ENCODE measurements at regions not wholly inside any gene's neighbourhood (a gene's known extent, or its start where the extent isn't known, plus 50 kb on each side); places are given as distances from the start of the nearest gene placed in this dataset.
"Not testable (repeated sequence)": the region's sequence is repeated elsewhere in the genome, so short reads cannot be mapped to it uniquely, and the experiment has no call there.

DNA sequence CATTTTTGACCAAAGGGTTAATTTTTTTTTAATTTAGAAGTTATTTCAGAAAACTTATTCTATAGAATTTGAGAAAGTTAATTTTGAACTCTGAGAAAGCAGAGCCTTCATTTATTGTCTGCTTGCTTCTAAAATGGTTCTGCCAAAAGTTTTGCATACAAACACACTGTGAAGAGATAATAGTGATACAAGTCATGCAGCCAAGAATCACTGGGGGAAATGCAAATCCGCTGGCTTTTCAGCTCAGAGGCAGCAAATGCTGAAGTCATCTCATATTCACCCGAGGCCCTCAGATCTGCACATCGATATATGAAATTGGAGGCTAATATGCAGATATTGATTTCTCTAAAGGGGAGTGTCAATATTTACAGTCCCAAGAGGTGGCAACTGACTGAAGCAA is 186.2 kb downstream of the KIT start:
- DNase-seq (ENCODE audit: low spot score): no peak

- DNase-seq (ENCODE audit: low spot score): no peak
Measured at GRCh38 chr4:54843106-54843505, 185.3 kb downstream of the KIT start.

DNA sequence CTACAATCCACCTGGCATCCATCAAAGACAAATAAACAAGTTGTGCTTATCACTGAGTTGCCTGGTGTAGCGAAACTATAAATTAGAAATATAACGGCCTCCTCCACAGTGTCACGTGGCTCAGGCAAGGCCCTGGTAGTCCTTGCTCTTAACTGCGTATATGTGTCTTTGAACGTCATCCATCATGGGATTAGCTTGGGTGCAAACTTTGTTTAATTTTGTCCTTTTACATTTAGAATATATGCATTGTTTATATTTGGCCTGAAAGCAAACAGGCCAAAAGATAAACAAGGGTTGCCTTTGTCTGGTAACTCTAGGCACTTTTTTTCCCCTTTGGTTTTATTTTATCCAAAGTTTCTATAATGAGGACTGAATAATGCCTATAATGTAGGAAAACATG is 184.9 kb downstream of the KIT start:
- no peak for DNase-seq (ENCODE audit: low spot score)

DNA sequence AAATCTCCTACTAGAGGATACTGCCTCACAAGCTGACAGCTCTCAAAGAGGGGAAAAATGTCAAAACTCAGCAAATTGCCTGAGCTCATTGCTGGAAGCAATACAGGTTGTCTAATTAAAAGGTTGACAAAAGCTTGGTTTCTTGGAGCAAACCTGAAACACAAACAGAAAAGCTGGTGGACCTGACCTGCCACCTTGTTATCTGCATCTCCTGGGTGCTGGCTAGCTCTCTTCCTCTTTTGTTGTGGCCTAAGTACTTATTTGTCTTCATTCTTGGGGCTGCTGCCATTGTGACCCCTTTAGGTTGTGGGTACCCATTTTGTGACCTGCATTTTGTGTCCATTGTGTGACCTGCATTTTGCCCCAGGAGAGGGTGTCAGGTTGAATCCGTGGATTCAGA is 184.5 kb downstream of the KIT start:
- no peak for DNase-seq (ENCODE audit: low spot score)

DNA sequence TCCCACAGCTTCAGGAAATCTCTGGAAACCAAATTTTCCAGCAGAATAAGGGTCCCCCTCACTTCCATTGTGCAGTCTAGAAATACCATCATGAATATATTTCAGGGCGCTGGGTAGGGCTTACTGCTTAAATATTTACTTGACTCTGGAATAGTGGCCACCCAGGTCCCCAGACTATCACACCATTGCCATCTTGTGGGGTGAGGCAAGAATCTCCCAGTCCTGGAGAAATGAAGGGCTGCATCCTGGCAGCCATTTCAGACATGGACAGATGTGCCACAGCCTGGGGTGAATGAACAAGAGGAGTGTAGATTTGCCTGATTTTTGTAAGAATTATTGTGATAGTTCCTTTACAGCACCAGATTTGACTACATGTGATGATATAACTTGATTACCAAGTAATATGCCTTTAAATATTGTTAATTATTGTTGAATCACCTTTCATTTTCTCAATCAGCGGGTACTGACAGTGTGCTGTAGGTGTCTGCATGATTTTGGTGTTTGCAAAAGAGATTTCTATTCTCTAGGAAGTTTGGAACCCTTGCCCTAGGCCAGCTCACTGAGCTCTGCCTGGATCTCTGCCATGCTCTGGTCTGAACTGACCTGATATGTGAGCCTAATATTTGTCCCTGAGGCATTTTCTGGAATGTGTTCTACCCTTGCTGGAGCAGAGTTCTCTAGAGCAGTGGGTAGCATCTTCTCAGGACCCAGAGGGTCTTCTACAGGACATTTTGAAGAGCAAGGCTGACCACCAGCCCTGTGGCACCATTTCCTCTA is 183.4 kb downstream of the KIT start:
- DNase-seq (ENCODE audit: low spot score): no peak

- no peak for DNase-seq (ENCODE audit: low spot score)
Measured at GRCh38 chr4:54840430-54840829, 182.7 kb downstream of the KIT start.

DNA sequence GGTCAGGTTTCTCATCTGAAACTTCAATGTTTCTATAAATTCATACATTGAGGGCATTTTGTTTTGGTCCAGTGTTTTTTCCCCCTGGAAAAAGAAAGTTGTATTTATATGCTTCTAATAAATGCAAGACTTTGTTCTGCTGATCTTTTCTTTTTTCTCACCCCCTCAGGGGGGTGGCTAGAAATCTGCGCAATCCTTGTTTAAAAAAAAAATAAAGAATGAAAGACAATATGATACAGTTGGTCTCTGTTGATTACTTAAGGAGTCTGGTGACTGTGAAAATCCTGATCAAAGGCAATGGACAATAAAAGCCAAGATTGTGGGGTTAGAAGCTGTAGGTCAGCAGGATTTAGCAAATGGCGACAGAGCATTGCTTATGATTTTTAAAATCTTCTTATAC is 180.5 kb downstream of the KIT start:
- no peak for DNase-seq (ENCODE audit: low spot score)

DNA sequence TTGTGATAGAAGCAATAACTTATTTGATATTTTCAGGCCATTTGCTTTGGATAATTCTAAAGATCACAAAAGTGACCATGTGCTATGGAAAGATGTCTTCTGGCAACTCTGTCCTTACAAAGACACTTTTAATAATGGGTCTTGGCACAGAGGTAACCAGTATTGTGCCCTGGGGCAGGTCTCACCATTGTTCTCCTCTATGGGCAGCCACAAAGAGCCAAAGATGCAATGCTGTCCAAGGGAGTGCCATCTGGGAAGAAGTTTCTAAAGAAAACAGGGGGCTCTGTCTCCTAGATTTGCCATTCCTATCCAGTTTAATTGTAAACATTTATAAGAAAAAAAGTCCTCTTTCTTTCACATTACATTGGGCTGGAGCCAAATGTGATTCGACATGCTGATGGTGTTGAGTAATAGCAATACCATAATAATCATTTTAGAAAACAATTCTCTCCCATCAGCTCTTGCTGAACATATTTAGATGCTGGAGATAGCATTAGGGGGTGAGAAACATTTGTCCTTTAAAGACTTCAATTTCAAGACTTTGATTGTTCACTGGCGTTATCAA is 179.9 kb downstream of the KIT start:
- no peak for DNase-seq (ENCODE audit: low spot score)

- DNase-seq (ENCODE audit: low spot score): not testable (repeated sequence)
Measured at GRCh38 chr4:54828361-54828760, 170.6 kb downstream of the KIT start.

GRCh38 chr4:54823616-54824015 is 165.9 kb downstream of the KIT start:
- DNase-seq (ENCODE audit: low spot score): no peak

GRCh38 chr4:54819034-54819433 is 161.3 kb downstream of the KIT start:
- no peak for DNase-seq (ENCODE audit: low spot score)

- no peak for DNase-seq (ENCODE audit: low spot score)
Measured at GRCh38 chr4:54818481-54818880, 160.7 kb downstream of the KIT start.

DNA sequence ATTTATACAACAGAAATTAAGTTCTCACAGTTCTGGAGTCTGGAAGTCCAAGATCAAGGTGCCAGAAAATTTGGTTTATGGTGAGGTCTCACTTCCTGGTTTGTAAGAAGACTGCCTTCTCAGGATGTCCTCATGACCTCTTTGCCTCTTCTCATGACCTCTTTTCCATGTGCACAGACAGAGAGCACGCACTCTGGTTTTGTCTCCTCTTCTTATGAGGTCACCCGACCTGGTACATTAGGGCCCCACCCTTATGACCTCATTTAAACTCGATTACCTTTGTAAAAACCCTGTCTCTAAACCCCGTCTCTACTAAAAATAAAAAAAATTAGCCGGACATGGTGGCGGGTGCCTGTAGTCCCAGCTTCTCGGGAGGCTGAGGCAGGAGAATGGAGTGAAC is 155.9 kb downstream of the KIT start:
- DNase-seq (ENCODE audit: low spot score): no peak

- no peak for DNase-seq (ENCODE audit: low spot score)
Measured at GRCh38 chr4:54806351-54806750, 148.6 kb downstream of the KIT start.

GRCh38 chr4:54802336-54802735 is 144.6 kb downstream of the KIT start:
- no peak for DNase-seq (ENCODE audit: low spot score)

- no peak for DNase-seq (ENCODE audit: low spot score)
Measured at GRCh38 chr4:54800831-54801530, 143.2 kb downstream of the KIT start.

DNA sequence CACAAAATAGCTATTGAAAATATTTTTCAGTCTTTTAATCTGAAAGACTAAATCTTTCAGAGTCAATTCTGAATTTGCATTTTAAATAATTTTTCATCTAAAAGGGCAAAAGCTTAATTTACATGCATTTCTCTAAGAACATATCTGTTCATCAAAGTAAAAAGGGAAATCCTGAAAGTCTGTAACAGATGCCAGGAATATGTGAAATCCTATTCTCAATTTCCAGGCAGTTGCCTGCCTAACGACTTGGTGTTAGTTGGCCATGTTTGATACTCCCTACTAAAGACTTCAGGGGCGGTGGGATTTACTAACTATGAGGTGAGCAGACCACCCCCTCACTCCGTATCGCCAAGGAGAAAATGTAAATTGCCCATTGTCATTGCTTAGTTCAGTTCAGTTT is 136.8 kb downstream of the KIT start:
- DNase-seq (ENCODE audit: low spot score): no peak

DNA sequence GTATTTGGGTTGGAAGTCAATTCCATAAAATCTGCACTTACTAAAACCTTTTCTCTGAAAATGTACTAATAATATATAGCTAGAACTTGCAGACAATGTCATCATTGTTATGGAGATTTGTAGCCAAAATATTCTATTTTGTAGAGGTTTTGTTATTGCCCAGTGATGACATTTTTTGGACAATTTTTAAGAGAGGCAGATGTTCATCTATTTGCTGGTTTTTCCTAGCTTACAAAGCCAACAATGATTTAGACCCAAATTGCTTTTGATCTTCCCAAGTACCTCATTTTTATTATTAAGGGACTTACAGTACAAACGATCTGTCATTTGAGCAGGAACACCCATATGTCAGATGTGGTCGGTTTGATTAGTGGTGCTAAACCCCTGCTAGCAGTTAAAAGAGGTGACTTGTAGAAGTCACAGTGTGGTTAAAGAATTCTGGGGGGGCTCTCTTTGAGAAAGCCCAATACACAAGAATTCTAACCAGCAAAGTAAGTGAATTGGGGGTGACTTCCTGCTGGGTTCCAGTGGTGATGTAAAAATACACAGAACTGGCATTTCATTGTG is 136.2 kb downstream of the KIT start:
- DNase-seq (ENCODE audit: low spot score): no peak
